MM.1S (cell line): ENCODE measurements at regions not wholly inside any gene's neighbourhood (a gene's known extent, or its start where the extent isn't known, plus 50 kb on each side); places are given as distances from the start of the nearest gene placed in this dataset.

Experiments
- DNase-seq: peaks from one replicate; pipeline ENCODE4 v3.0.0-alpha.2; 2015
- H2AFZ ChIP-seq: fragments of 300-600 bp; sonication (generic); 2 replicates; pipeline ENCODE4 v1.6.0; 2016; ENCODE audit warnings: antibody characterized with exemption, low read length
- H3F3A ChIP-seq: fragments of 300-600 bp; sonication (generic); 2 replicates; pipeline ENCODE4 v1.6.1; 2016; ENCODE audit warnings: mild to moderate bottlenecking, antibody characterized with exemption, low read length, moderate library complexity, mixed read lengths; ENCODE audit not compliant: insufficient read depth
- H3K27ac ChIP-seq: fragments of 300-600 bp; sonication (generic); 2 replicates; pipeline ENCODE4 v1.5.1; 2016; ENCODE audit warnings: mild to moderate bottlenecking, low read length
- H3K27me3 ChIP-seq: fragments of 300-600 bp; sonication (generic); replicated peaks from 2 replicates; pipeline ENCODE4 v1.6.0; 2016; ENCODE audit warnings: low read length; ENCODE audit not compliant: insufficient read depth
- H3K36me3 ChIP-seq: fragments of 300-600 bp; sonication (generic); replicated peaks from 2 replicates; pipeline ENCODE4 v1.6.1; 2016; ENCODE audit warnings: mild to moderate bottlenecking, low read length, mixed read lengths; ENCODE audit not compliant: insufficient read depth
- H3K4me1 ChIP-seq: fragments of 300-600 bp; sonication (generic); 2 replicates; pipeline ENCODE4 v1.6.1; 2016; ENCODE audit warnings: low read length, mixed read lengths
- H3K4me2 ChIP-seq: fragments of 300-600 bp; sonication (generic); 2 replicates; pipeline ENCODE4 v1.6.0; 2016; ENCODE audit warnings: low read depth, low read length
- H3K4me3 ChIP-seq: fragments of 300-600 bp; sonication (generic); 2 replicates; pipeline ENCODE4 v1.5.1; 2016; ENCODE audit warnings: low read length, mixed read lengths
- H3K79me2 ChIP-seq: fragments of 300-600 bp; sonication (generic); 2 replicates; pipeline ENCODE4 v1.6.1; 2016; ENCODE audit warnings: mixed run types, low read length, mixed read lengths
- H3K9ac ChIP-seq: fragments of 300-600 bp; sonication (generic); 2 replicates; pipeline ENCODE4 v1.6.1; 2016; ENCODE audit warnings: low read length, mixed read lengths
- H3K9me2 ChIP-seq: fragments of 300-600 bp; sonication (generic); replicated peaks from 2 replicates; pipeline ENCODE4 v1.6.1; 2016; ENCODE audit warnings: mild to moderate bottlenecking, low read length, mixed read lengths; ENCODE audit not compliant: insufficient read depth
- H3K9me3 ChIP-seq: fragments of 300-600 bp; sonication (generic); replicated peaks from 2 replicates; pipeline ENCODE4 v1.6.1; 2016; ENCODE audit warnings: mild to moderate bottlenecking, low read length, mixed read lengths; ENCODE audit not compliant: insufficient read depth
- H4K20me1 ChIP-seq: fragments of 300-600 bp; sonication (generic); 2 replicates; pipeline ENCODE4 v1.6.1; 2016; ENCODE audit warnings: mild to moderate bottlenecking, low read length, moderate library complexity, mixed read lengths; ENCODE audit not compliant: insufficient read depth
- CTCF ChIP-seq: fragments of 300-600 bp; sonication (generic); IDR thresholded peaks from 2 replicates; pipeline ENCODE4 v1.5.1; 2016; ENCODE audit warnings: antibody characterized with exemption, low read length, mixed read lengths
- EZH2 ChIP-seq: fragments of 300-600 bp; sonication (generic); optimal IDR thresholded peaks from 2 replicates; pipeline ENCODE3; 2017; ENCODE audit warnings: low read depth, mild to moderate bottlenecking, antibody characterized with exemption, low read length, mixed read lengths
- EZH2phosphoT487 ChIP-seq: fragments of 300-600 bp; sonication (generic); IDR thresholded peaks from 2 replicates; pipeline ENCODE4 v1.6.1; 2018; ENCODE audit warnings: antibody characterized with exemption, low read length

- Histone ChIP-seq H2AFZ (no peak overlapping the region), H3K9me3 (no peaks in the 10 kb centered on the region), H3K9me2 (no peaks in the 10 kb centered on the region), H3K9ac (no peak overlapping the region), H4K20me1 (no peaks in the 10 kb centered on the region), H3K79me2 (no peaks in the 10 kb centered on the region), H3K27me3 (no peaks in the 10 kb centered on the region), H3K4me3 (no peak overlapping the region), H3K36me3 (no peaks in the 10 kb centered on the region), H3K4me1 (no peaks in the 10 kb centered on the region), H3K27ac (no peak overlapping the region), H3K4me2 (no peak overlapping the region), H3F3A (no peaks in the 10 kb centered on the region)
- TF ChIP-seq EZH2 (no peak), CTCF (no peak), EZH2phosphoT487 (no peak)
- no peak for DNase-seq
These were observed 1198.5 kb downstream of the EFNB2 start for GRCh38 chr13:105336706-105337576.

DNA sequence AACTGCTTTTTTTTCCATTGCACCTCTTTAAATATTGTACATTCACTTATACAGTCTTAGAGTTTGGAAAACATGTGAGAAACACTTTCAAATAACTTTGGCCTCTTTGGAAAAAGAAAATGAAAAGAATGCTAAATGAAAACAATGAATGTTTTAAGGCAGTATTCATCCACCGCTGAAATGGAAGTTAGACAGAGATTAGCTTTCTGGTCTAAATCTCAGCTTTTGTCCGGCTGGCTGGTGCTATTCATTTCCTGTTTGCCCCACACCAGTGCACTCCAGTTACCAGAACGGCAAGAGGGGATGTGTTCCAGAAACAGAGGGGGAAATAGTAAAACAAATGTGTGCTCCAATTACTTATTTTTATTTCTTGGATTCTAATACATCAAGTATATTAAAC lies 1201.3 kb downstream of the EFNB2 start:
- H3K9me3 ChIP-seq: no peaks in the 10 kb centered on the region
- H3K79me2 ChIP-seq: no peaks in the 10 kb centered on the region
- H3K27ac ChIP-seq: no peak overlapping the region
- H3K27me3 ChIP-seq: no peaks in the 10 kb centered on the region
- H3K9me2 ChIP-seq: no peaks in the 10 kb centered on the region
- no peak overlapping the region for H2AFZ ChIP-seq
- no peak for DNase-seq
- no peak overlapping the region for H3K4me2 ChIP-seq
- no peaks in the 10 kb centered on the region for H3K4me1 ChIP-seq
- no peak overlapping the region for H3K9ac ChIP-seq
- TF ChIP-seq EZH2phosphoT487 (no peak), EZH2 (no peak), CTCF (no peak)
- H3K4me3 ChIP-seq: no peak overlapping the region
- H4K20me1 ChIP-seq: no peaks in the 10 kb centered on the region
- no peaks in the 10 kb centered on the region for H3F3A ChIP-seq
- H3K36me3 ChIP-seq: no peaks in the 10 kb centered on the region

DNA sequence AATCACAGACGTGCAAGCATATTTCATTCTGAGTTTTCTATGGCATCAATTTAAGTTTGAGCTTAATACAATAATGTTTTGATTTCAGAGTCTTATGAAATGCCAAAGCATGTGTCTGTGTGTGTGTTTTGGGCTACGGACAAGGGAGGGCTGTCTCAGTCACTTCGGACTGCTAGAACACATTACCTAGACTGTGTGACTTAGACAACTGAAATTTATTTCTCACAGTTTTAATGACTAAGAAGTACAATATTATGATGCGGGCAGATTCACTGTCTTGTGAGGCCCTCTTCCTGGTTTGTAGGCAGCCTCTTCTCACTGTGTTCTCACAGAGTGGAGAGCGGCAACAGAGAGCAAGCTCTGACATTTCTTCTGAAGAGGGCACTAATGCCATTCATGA lies 1202.0 kb downstream of the EFNB2 start:
- Histone ChIP-seq H3K9me2 (no peaks in the 10 kb centered on the region), H3K27me3 (no peaks in the 10 kb centered on the region), H3K4me1 (no peaks in the 10 kb centered on the region), H3K4me2 (no peak overlapping the region), H4K20me1 (no peaks in the 10 kb centered on the region), H2AFZ (no peak overlapping the region), H3K9ac (no peak overlapping the region), H3K36me3 (no peaks in the 10 kb centered on the region), H3F3A (no peaks in the 10 kb centered on the region), H3K79me2 (no peaks in the 10 kb centered on the region), H3K4me3 (no peak overlapping the region), H3K27ac (no peak overlapping the region), H3K9me3 (no peaks in the 10 kb centered on the region)
- no peak for TF ChIP-seq EZH2
- TF ChIP-seq EZH2phosphoT487: no peak
- TF ChIP-seq CTCF: no peak
- DNase-seq: no peak
